H9 (cell line): ENCODE measurements at regions not wholly inside any gene's neighbourhood (a gene's known extent, or its start where the extent isn't known, plus 50 kb on each side); places are given as distances from the start of the nearest gene placed in this dataset.

Source experiments
- DNase-seq: peaks from one replicate; pipeline ENCODE4 v3.0.0-alpha.2; 2017
- H2AFZ ChIP-seq: one replicate; pipeline ENCODE4 v1.6.1; 2013; ENCODE audit warnings: mild to moderate bottlenecking, low read length, control low read depth, moderate library complexity
- H2AK5ac ChIP-seq: 2 replicates; pipeline ENCODE4 v1.6.1; 2013; ENCODE audit warnings: low read length, control low read depth, mixed read lengths; ENCODE audit not compliant: insufficient read length
- H2BK120ac ChIP-seq: one replicate; pipeline ENCODE4 v1.6.1; 2013; ENCODE audit warnings: low read depth, mild to moderate bottlenecking, low read length, control low read depth, inconsistent platforms; ENCODE audit not compliant: poor library complexity, severe bottlenecking
- H2BK12ac ChIP-seq: 2 replicates; pipeline ENCODE4 v1.6.1; 2013; ENCODE audit warnings: low read length, control low read depth, mixed read lengths, low read depth; ENCODE audit not compliant: insufficient read length
- H2BK15ac ChIP-seq: 2 replicates; pipeline ENCODE4 v1.6.1; 2013; ENCODE audit warnings: low read depth, low read length, control low read depth
- H2BK20ac ChIP-seq: one replicate; pipeline ENCODE4 v1.6.1; 2013; ENCODE audit warnings: low read depth, mild to moderate bottlenecking, low read length, control low read depth, inconsistent platforms; ENCODE audit not compliant: poor library complexity, severe bottlenecking
- H2BK5ac ChIP-seq: 2 replicates; pipeline ENCODE4 v1.6.1; 2013; ENCODE audit warnings: low read length, control low read depth, mixed read lengths; ENCODE audit not compliant: insufficient read length
- H3K14ac ChIP-seq: 2 replicates; pipeline ENCODE4 v1.6.1; 2013; ENCODE audit warnings: low read length, control low read depth; ENCODE audit not compliant: insufficient read depth
- H3K18ac ChIP-seq: 2 replicates; pipeline ENCODE4 v1.6.1; 2013; ENCODE audit warnings: low read depth, mild to moderate bottlenecking, mixed read lengths, low read length, control low read depth; ENCODE audit not compliant: insufficient read length
- H3K23ac ChIP-seq: 2 replicates; pipeline ENCODE4 v1.6.1; 2013; ENCODE audit warnings: low read length, control low read depth, mixed read lengths, low read depth; ENCODE audit not compliant: insufficient read length
- H3K23me2 ChIP-seq: 2 replicates; pipeline ENCODE4 v1.6.1; 2013; ENCODE audit warnings: low read depth, mild to moderate bottlenecking, mixed read lengths, low read length, control low read depth; ENCODE audit not compliant: insufficient read length, poor library complexity, severe bottlenecking
- H3K27ac ChIP-seq: 2 replicates; pipeline ENCODE4 v1.5.1; 2013; ENCODE audit warnings: low read length, control low read depth, mixed read lengths, low read depth; ENCODE audit not compliant: insufficient read length
- H3K27me3 ChIP-seq: 2 replicates; pipeline ENCODE4 v1.6.1; 2013; ENCODE audit warnings: low read length, control low read depth, inconsistent platforms; ENCODE audit not compliant: insufficient read depth
- H3K4ac ChIP-seq: 2 replicates; pipeline ENCODE4 v1.6.1; 2013; ENCODE audit warnings: low read depth, mild to moderate bottlenecking, control low read depth, inconsistent platforms, low read length, moderate library complexity
- H3K4me1 ChIP-seq: 2 replicates; pipeline ENCODE4 v1.6.1; 2013; ENCODE audit warnings: low read length, control low read depth, inconsistent platforms; ENCODE audit not compliant: insufficient read depth
- H3K4me2 ChIP-seq: 2 replicates; pipeline ENCODE4 v1.6.1; 2013; ENCODE audit warnings: low read length, control low read depth, mixed read lengths; ENCODE audit not compliant: insufficient read length, insufficient read depth
- H3K56ac ChIP-seq: 2 replicates; pipeline ENCODE4 v1.6.1; 2013; ENCODE audit warnings: low read depth, mild to moderate bottlenecking, mixed read lengths, low read length, control low read depth; ENCODE audit not compliant: insufficient read length
- H3K79me1 ChIP-seq: 2 replicates; pipeline ENCODE4 v1.6.1; 2013; ENCODE audit warnings: low read depth, mild to moderate bottlenecking, moderate library complexity, low read length, control low read depth, inconsistent platforms; ENCODE audit not compliant: insufficient read depth, poor library complexity, severe bottlenecking
- H3K79me2 ChIP-seq: 2 replicates; pipeline ENCODE4 v1.6.1; 2013; ENCODE audit warnings: low read length, control low read depth, inconsistent platforms; ENCODE audit not compliant: insufficient read depth
- H3K9ac ChIP-seq: 2 replicates; pipeline ENCODE4 v1.6.1; 2013; ENCODE audit warnings: low read length, control low read depth, mixed read lengths; ENCODE audit not compliant: insufficient read length; ENCODE audit errors: extremely low read depth
- H3K9me3 ChIP-seq: one replicate; pipeline ENCODE4 v1.6.1; 2013; ENCODE audit warnings: low read depth, low read length, inconsistent platforms; ENCODE audit not compliant: control insufficient read depth
- H3T11ph ChIP-seq: one replicate; pipeline ENCODE4 v1.6.1; 2013; ENCODE audit warnings: mild to moderate bottlenecking, low read length, control low read depth, inconsistent platforms
- H4K20me1 ChIP-seq: one replicate; pipeline ENCODE4 v1.6.1; 2013; ENCODE audit not compliant: control insufficient read depth, insufficient read length, insufficient read depth
- H4K5ac ChIP-seq: 2 replicates; pipeline ENCODE4 v1.6.1; 2013; ENCODE audit warnings: low read depth, mild to moderate bottlenecking, mixed read lengths, low read length, control low read depth; ENCODE audit not compliant: insufficient read length
- H4K8ac ChIP-seq: replicated peaks from 2 replicates; pipeline ENCODE4 v1.6.1; 2013; ENCODE audit warnings: low read length, control low read depth, mixed read lengths, low read depth; ENCODE audit not compliant: insufficient read length
- H4K91ac ChIP-seq: 2 replicates; pipeline ENCODE4 v1.6.1; 2013; ENCODE audit warnings: low read depth, mild to moderate bottlenecking, moderate library complexity, mixed read lengths, low read length, control low read depth; ENCODE audit not compliant: insufficient read length
- H3K27ac Mint-ChIP-seq, 3 experiments: 2 replicates in 2 of 3; 3 replicates in 1 of 3; pipeline ENCODE4 v1.8.0; 2020 to 2021; ENCODE audit warnings: mixed read lengths in 3 of 3, mild to moderate bottlenecking in 1 of 3, moderate library complexity in 1 of 3
- H3K27me3 Mint-ChIP-seq: 2 replicates; pipeline ENCODE4 v1.8.0; 2021; ENCODE audit warnings: low read depth, mild to moderate bottlenecking, moderate library complexity, mixed read lengths
- H3K36me3 Mint-ChIP-seq, 3 experiments: 2 replicates in 2 of 3; 3 replicates in 1 of 3; pipeline ENCODE4 v1.8.0; 2020 to 2021; ENCODE audit warnings: low read depth in 3 of 3, mixed read lengths in 3 of 3; ENCODE audit not compliant: insufficient read depth in 1 of 3
- H3K4me1 Mint-ChIP-seq, 2 experiments: 2 replicates each; pipeline ENCODE4 v1.8.0; 2020; ENCODE audit warnings: mixed read lengths in 2 of 2
- H3K4me3 Mint-ChIP-seq, 2 experiments: 2 replicates in 1 of 2; 3 replicates in 1 of 2; pipeline ENCODE4 v1.8.0; 2020 to 2021; ENCODE audit warnings: mild to moderate bottlenecking in 2 of 2, mixed read lengths in 2 of 2, moderate library complexity in 1 of 2
- H3K9me3 Mint-ChIP-seq, 2 experiments: 2 replicates in 1 of 2; 3 replicates in 1 of 2; pipeline ENCODE4 v1.8.0; 2020; ENCODE audit warnings: mild to moderate bottlenecking in 2 of 2, mixed read lengths in 2 of 2, moderate library complexity in 1 of 2
- WGBS: extraction: QIAGEN DNeasy Blood & Tissue Kit; methylation state at CpG from one replicate; pipeline ENCODE4 v1.1.7; 2013; ENCODE audit warnings: missing lambda C conversion rate, low lambda C conversion rate, mixed read lengths; ENCODE audit not compliant: insufficient read length; ENCODE audit errors: extremely low coverage; 5-methylcytosine and 5-hydroxymethylcytosine counted together
- TF ChIP-seq, protein P1 (sequence below): fragments of 200-600 bp; sonication (generic); conservative IDR thresholded peaks from 3 replicates; pipeline ENCODE4 v1.8.0; 2021; ENCODE audit warnings: antibody characterized with exemption, mild to moderate bottlenecking

DNA sequence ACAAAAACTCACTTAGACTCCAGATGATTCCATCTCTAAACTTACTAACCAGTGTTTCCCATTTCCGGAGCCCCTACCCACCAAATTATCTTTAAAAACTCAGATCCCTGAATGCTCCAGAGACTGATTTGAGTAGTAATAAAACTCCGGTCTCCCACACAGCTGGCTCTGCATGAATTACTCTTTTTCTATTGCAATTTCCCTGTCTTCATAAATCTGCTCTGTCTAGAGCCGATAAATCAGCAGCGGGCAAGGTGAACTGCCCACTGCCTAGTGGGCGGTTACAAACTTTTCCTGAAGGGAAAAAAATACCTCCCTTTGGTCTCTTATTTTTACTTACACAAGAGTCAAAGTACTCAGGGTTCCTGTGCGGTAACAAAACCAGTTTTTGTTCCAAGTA, 624.4 kb upstream of the RORB start:
- H3K27ac ChIP-seq = no peak overlapping the region
- no CpG with 5 or more reads among the region's 6 CpGs for WGBS
- no peaks in the 10 kb centered on the region for H3K9me3 ChIP-seq
- no peaks in the 10 kb centered on the region for H3K79me2 ChIP-seq
- no peak overlapping the region for H2AK5ac ChIP-seq
- no peak overlapping the region for H2BK20ac ChIP-seq
- no peak overlapping the region for H4K5ac ChIP-seq
- H3K27me3 ChIP-seq = no peaks in the 10 kb centered on the region
- no peak overlapping the region for H3K56ac ChIP-seq
- TF ChIP-seq, protein P1, sequence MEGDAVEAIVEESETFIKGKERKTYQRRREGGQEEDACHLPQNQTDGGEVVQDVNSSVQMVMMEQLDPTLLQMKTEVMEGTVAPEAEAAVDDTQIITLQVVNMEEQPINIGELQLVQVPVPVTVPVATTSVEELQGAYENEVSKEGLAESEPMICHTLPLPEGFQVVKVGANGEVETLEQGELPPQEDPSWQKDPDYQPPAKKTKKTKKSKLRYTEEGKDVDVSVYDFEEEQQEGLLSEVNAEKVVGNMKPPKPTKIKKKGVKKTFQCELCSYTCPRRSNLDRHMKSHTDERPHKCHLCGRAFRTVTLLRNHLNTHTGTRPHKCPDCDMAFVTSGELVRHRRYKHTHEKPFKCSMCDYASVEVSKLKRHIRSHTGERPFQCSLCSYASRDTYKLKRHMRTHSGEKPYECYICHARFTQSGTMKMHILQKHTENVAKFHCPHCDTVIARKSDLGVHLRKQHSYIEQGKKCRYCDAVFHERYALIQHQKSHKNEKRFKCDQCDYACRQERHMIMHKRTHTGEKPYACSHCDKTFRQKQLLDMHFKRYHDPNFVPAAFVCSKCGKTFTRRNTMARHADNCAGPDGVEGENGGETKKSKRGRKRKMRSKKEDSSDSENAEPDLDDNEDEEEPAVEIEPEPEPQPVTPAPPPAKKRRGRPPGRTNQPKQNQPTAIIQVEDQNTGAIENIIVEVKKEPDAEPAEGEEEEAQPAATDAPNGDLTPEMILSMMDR = no peak
- no peak overlapping the region for H4K8ac ChIP-seq
- H3K4me2 ChIP-seq = no peak overlapping the region
- no peak overlapping the region for H3K4me3 Mint-ChIP-seq
- H3K36me3 Mint-ChIP-seq = no peaks in the 10 kb centered on the region
- H3T11ph ChIP-seq = no peak overlapping the region
- H2BK120ac ChIP-seq = no peak overlapping the region
- H3K4ac ChIP-seq = no peak overlapping the region
- no peak overlapping the region for H2BK15ac ChIP-seq
- H2BK12ac ChIP-seq = no peak overlapping the region
- no peak overlapping the region for H4K91ac ChIP-seq
- H3K23me2 ChIP-seq = no peaks in the 10 kb centered on the region
- no peak overlapping the region for H2BK5ac ChIP-seq
- H3K9me3 Mint-ChIP-seq = no peaks in the 10 kb centered on the region
- DNase-seq = no peak
- no peak overlapping the region for H3K14ac ChIP-seq
- H3K27ac Mint-ChIP-seq = no peak overlapping the region; a peak in 1 of 7 replicates
- H3K4me1 Mint-ChIP-seq = peaks cover 3 to 9% of the 10 kb centered on the region in 2 experiments; a peak in 3 of 4 replicates
- H2AFZ ChIP-seq = no peak overlapping the region
- no peaks in the 10 kb centered on the region for H3K4me1 ChIP-seq
- no peaks in the 10 kb centered on the region for H4K20me1 ChIP-seq
- no peak overlapping the region for H3K23ac ChIP-seq
- H3K27me3 Mint-ChIP-seq = no peaks in the 10 kb centered on the region
- H3K18ac ChIP-seq = no peak overlapping the region
- H3K9ac ChIP-seq = no peak overlapping the region
- H3K79me1 ChIP-seq = no peaks in the 10 kb centered on the region
